ENCODE measurements at regions not wholly inside any gene's neighbourhood (a gene's known extent, or its start where the extent isn't known, plus 50 kb on each side); places are given as distances from the start of the nearest gene placed in this dataset.
A peak's percentile ranks its signal among the peaks of the same experiment; 100 is the strongest.

GRCh38 chr6:168784426-168784825, 343.4 kb downstream of the SMOC2 start:
- no peak overlapping the region for H3K4me3 ChIP-seq
- no peak for DNase-seq
- intact Hi-C loops (cut with DNase I; ENCODE audit: low total_unique reads): no loop called here
- TF ChIP-seq POLR2A (IDR thresholded peaks at IDR 0.05) (no peak), POLR2AphosphoS5 (IDR thresholded peaks at IDR 0.05) (no peak), EP300 (IDR thresholded peaks at IDR 0.05) (no peak), CTCF (IDR thresholded peaks at IDR 0.05) (no peak)
- peaks cover 0 to 5% (median 0%) of the 10 kb centered on the region in 4 donors for H3K9me3 ChIP-seq
- no peaks in the 10 kb centered on the region for H3K27me3 ChIP-seq
- WGBS, 5 donors: 65 to 87% (median 78%) methylated on average over 14 of the region's 14 CpGs
- no peaks in the 10 kb centered on the region for H3K36me3 ChIP-seq
- H3K4me1 ChIP-seq: peaks cover 0 to 19% (median 3%) of the 10 kb centered on the region in 4 donors
- H3K27ac ChIP-seq: no peak overlapping the region

GRCh38 chr6:168783720-168784119, 342.7 kb downstream of the SMOC2 start:
- 86 to 94% (median 91%) methylated on average over 11 of the region's 11 CpGs for WGBS, 5 donors
- Histone ChIP-seq H3K36me3 (no peaks in the 10 kb centered on the region), H3K27ac (no peak overlapping the region), H3K4me3 (no peak overlapping the region), H3K27me3 (no peaks in the 10 kb centered on the region), H3K4me1 (peaks cover 0 to 21% (median 4%) of the 10 kb centered on the region in 4 donors), H3K9me3 (peaks cover 0 to 5% (median 0%) of the 10 kb centered on the region in 4 donors)
- intact Hi-C loops (cut with DNase I; ENCODE audit: low total_unique reads): no loop called here
- no peak for DNase-seq
- TF ChIP-seq POLR2AphosphoS5 (IDR thresholded peaks at IDR 0.05): no peak
- no peak for TF ChIP-seq EP300 (IDR thresholded peaks at IDR 0.05)
- TF ChIP-seq CTCF (IDR thresholded peaks at IDR 0.05): no peak
- TF ChIP-seq POLR2A (IDR thresholded peaks at IDR 0.05): no peak

- H3K36me3 ChIP-seq: no peaks in the 10 kb centered on the region
- WGBS, 5 donors: 58 to 77% (median 67%) methylated on average over 15 to 18 of the region's 18 CpGs
- no peak overlapping the region for H3K4me3 ChIP-seq
- no peak overlapping the region for H3K27ac ChIP-seq
- no peaks in the 10 kb centered on the region for H3K27me3 ChIP-seq
- intact Hi-C loops (cut with DNase I; ENCODE audit: low total_unique reads): no loop called here
- peaks cover 0 to 34% (median 10%) of the 10 kb centered on the region in 4 donors for H3K4me1 ChIP-seq
- no peak for TF ChIP-seq POLR2AphosphoS5 (IDR thresholded peaks at IDR 0.05)
- TF ChIP-seq EP300 (IDR thresholded peaks at IDR 0.05): no peak
- no peak for TF ChIP-seq POLR2A (IDR thresholded peaks at IDR 0.05)
- no peak for TF ChIP-seq CTCF (IDR thresholded peaks at IDR 0.05)
- peaks cover 0 to 5% (median 0%) of the 10 kb centered on the region in 4 donors for H3K9me3 ChIP-seq
- DNase-seq: no peak
These were observed 341.3 kb downstream of the SMOC2 start for GRCh38 chr6:168782187-168782751.

- intact Hi-C loops (cut with DNase I; ENCODE audit: low total_unique reads): no loop called here
- Histone ChIP-seq H3K9me3 (peaks cover 0 to 20% (median 12%) of the 10 kb centered on the region in 4 donors), H3K27me3 (no peaks in the 10 kb centered on the region), H3K36me3 (no peaks in the 10 kb centered on the region), H3K4me3 (no peak overlapping the region), H3K4me1 (peaks cover 0 to 34% (median 10%) of the 10 kb centered on the region in 4 donors), H3K27ac (peak overlapping the region in 1 of 5 donors; percentile 62)
- WGBS, 5 donors: 48 to 71% (median 70%) methylated on average over 6 to 7 of the region's 7 CpGs
- TF ChIP-seq CTCF (IDR thresholded peaks at IDR 0.05) (no peak), EP300 (IDR thresholded peaks at IDR 0.05) (no peak), POLR2AphosphoS5 (IDR thresholded peaks at IDR 0.05) (peak in 2 of 3 donors; percentile 24 to 60), POLR2A (IDR thresholded peaks at IDR 0.05) (no peak)
- peak in 1 of 2 donors; percentile 71 for DNase-seq
These were observed 337.2 kb downstream of the SMOC2 start for GRCh38 chr6:168778201-168778600.

Data from stomach (tissue), 8 donors.